ENCODE measurements at regions not wholly inside any gene's neighbourhood (a gene's known extent, or its start where the extent isn't known, plus 50 kb on each side); places are given as distances from the start of the nearest gene placed in this dataset.

GRCh38 chr1:177755851-177756560 is 213.9 kb downstream of the SEC16B start:
- Histone ChIP-seq H3K4me3 (ENCODE audit: low read depth, low read length) (no peak overlapping the region), H3K27me3 (ENCODE audit: control insufficient read depth, insufficient read depth, low read length) (no peaks in the 10 kb centered on the region), H3K9me3 (ENCODE audit: control insufficient read depth, insufficient read depth, low read depth, low read length) (peaks cover 4% of the 10 kb centered on the region; the same call in 1 of the 2 replicates), H3K27ac (ENCODE audit: low read depth, low read length) (no peak overlapping the region), H3K36me3 (ENCODE audit: control insufficient read depth, insufficient read depth, low read length) (no peaks in the 10 kb centered on the region), H3K4me1 (ENCODE audit: control insufficient read depth, insufficient read depth, low read length) (peaks cover 11% of the 10 kb centered on the region), H3K9ac (ENCODE audit: low read length) (no peak overlapping the region)

GRCh38 chr1:177754603-177755002 is 215.3 kb downstream of the SEC16B start:
- H3K4me1 ChIP-seq (ENCODE audit: control insufficient read depth, insufficient read depth, low read length) = peaks cover 11% of the 10 kb centered on the region
- H3K27me3 ChIP-seq (ENCODE audit: control insufficient read depth, insufficient read depth, low read length) = no peaks in the 10 kb centered on the region
- H3K4me3 ChIP-seq (ENCODE audit: low read depth, low read length) = no peak overlapping the region
- peaks cover 4% of the 10 kb centered on the region; the same call in 1 of the 2 replicates for H3K9me3 ChIP-seq (ENCODE audit: control insufficient read depth, insufficient read depth, low read depth, low read length)
- H3K9ac ChIP-seq (ENCODE audit: low read length) = no peak overlapping the region
- no peak overlapping the region for H3K27ac ChIP-seq (ENCODE audit: low read depth, low read length)
- H3K36me3 ChIP-seq (ENCODE audit: control insufficient read depth, insufficient read depth, low read length) = no peaks in the 10 kb centered on the region

DNA sequence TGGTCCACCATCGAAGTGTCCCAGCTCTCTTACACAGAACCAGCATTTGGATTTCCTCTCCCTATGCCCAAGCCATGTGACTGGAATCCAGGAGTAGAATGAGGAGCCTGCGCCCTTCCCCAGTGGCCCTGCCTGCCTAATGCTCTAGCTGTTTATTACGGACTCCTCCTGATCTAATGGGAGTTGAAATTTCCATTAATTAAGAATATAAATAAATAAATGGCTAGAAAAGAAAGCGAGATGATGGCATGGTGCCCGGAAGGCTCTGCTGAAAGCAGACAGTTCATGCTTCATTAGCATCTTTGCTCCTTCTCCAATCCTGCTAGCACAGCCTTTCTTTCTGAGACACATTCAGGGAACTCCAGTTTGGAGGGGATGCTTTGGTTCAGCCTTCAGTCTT is 216.2 kb downstream of the SEC16B start:
- no peak overlapping the region for H3K27ac ChIP-seq (ENCODE audit: low read depth, low read length)
- no peaks in the 10 kb centered on the region for H3K36me3 ChIP-seq (ENCODE audit: control insufficient read depth, insufficient read depth, low read length)
- no peaks in the 10 kb centered on the region for H3K9me3 ChIP-seq (ENCODE audit: control insufficient read depth, insufficient read depth, low read depth, low read length)
- H3K27me3 ChIP-seq (ENCODE audit: control insufficient read depth, insufficient read depth, low read length) = no peaks in the 10 kb centered on the region
- peaks cover 11% of the 10 kb centered on the region for H3K4me1 ChIP-seq (ENCODE audit: control insufficient read depth, insufficient read depth, low read length)
- no peak overlapping the region for H3K9ac ChIP-seq (ENCODE audit: low read length)
- H3K4me3 ChIP-seq (ENCODE audit: low read depth, low read length) = no peak overlapping the region

- Histone ChIP-seq H3K4me3 (ENCODE audit: low read depth, low read length) (no peak overlapping the region), H3K4me1 (ENCODE audit: control insufficient read depth, insufficient read depth, low read length) (no peaks in the 10 kb centered on the region), H3K27ac (ENCODE audit: low read depth, low read length) (no peak overlapping the region), H3K9ac (ENCODE audit: low read length) (no peak overlapping the region), H3K27me3 (ENCODE audit: control insufficient read depth, insufficient read depth, low read length) (no peaks in the 10 kb centered on the region), H3K9me3 (ENCODE audit: control insufficient read depth, insufficient read depth, low read depth, low read length) (no peaks in the 10 kb centered on the region), H3K36me3 (ENCODE audit: control insufficient read depth, insufficient read depth, low read length) (no peaks in the 10 kb centered on the region)
Measured at GRCh38 chr1:177748080-177748801, 221.6 kb downstream of the SEC16B start.

DNA sequence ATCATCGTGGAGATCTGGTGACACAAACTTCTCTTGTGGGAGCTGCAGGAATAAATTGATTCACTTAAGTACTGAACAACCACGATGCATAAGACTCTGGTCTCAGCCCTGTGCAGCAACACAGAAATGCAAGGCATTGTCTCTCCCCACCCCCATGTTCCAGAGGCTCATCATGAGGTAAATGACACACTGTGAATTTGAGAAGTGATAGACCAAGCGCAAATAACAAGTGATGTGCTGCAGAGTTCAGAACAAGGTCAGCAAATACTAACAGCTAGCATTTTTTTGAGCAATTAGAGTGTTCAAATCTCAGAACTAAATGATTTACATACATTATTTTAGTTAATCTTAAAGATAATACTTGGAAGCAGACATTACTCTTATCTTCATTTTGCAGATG is 223.7 kb downstream of the SEC16B start:
- no peak overlapping the region for H3K4me3 ChIP-seq (ENCODE audit: low read depth, low read length)
- no peaks in the 10 kb centered on the region for H3K9me3 ChIP-seq (ENCODE audit: control insufficient read depth, insufficient read depth, low read depth, low read length)
- H3K27me3 ChIP-seq (ENCODE audit: control insufficient read depth, insufficient read depth, low read length) = no peaks in the 10 kb centered on the region
- H3K4me1 ChIP-seq (ENCODE audit: control insufficient read depth, insufficient read depth, low read length) = peaks cover 4% of the 10 kb centered on the region; the same call in 1 of the 2 replicates
- no peak overlapping the region for H3K9ac ChIP-seq (ENCODE audit: low read length)
- H3K36me3 ChIP-seq (ENCODE audit: control insufficient read depth, insufficient read depth, low read length) = no peaks in the 10 kb centered on the region
- no peak overlapping the region for H3K27ac ChIP-seq (ENCODE audit: low read depth, low read length)

DNA sequence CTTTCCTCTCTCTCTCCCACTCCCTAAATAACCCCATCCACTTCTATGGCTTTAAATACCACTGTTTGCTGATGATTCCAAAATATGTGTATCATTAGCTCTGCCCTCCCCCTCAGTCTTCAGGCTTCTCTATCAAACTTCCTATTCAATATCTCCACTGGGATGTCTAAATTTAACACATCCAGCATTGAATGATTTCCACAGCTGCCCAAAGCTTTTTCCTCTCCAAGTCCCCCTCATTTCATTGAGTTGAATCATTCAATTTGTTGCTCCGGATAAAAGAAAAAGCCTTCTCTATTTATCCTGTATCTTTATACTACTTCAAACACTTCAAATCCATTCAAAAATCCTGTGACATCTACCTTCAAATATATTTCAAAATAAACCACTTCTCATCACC is 225.0 kb downstream of the SEC16B start:
- Histone ChIP-seq H3K9me3 (ENCODE audit: control insufficient read depth, insufficient read depth, low read depth, low read length) (no peaks in the 10 kb centered on the region), H3K4me1 (ENCODE audit: control insufficient read depth, insufficient read depth, low read length) (peaks cover 4% of the 10 kb centered on the region; the same call in 1 of the 2 replicates), H3K27me3 (ENCODE audit: control insufficient read depth, insufficient read depth, low read length) (no peaks in the 10 kb centered on the region), H3K36me3 (ENCODE audit: control insufficient read depth, insufficient read depth, low read length) (no peaks in the 10 kb centered on the region), H3K27ac (ENCODE audit: low read depth, low read length) (no peak overlapping the region), H3K9ac (ENCODE audit: low read length) (no peak overlapping the region), H3K4me3 (ENCODE audit: low read depth, low read length) (no peak overlapping the region)

DNA sequence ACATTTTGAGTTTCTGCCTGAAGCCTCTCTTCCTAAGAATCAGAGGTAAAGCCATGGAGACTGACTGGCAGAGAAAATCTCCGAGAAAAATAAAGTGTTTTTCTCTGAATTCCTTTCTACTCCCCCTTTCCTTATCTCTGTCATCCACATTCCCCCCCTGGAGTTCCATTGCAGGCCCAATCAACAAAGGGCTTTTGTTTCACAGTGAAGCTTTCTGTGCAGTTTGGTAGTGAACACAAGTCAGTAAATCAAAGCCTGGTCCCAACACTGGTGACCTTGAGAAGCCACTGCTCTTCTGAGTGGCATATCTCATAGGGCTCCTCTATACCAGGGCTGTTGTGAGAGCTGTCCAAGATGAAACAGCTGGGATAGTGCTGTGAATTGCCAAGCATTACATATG is 228.4 kb downstream of the SEC16B start:
- H3K9ac ChIP-seq (ENCODE audit: low read length) = no peak overlapping the region
- H3K4me3 ChIP-seq (ENCODE audit: low read depth, low read length) = no peak overlapping the region
- H3K27ac ChIP-seq (ENCODE audit: low read depth, low read length) = no peak overlapping the region
- no peaks in the 10 kb centered on the region for H3K36me3 ChIP-seq (ENCODE audit: control insufficient read depth, insufficient read depth, low read length)
- no peaks in the 10 kb centered on the region for H3K27me3 ChIP-seq (ENCODE audit: control insufficient read depth, insufficient read depth, low read length)
- H3K9me3 ChIP-seq (ENCODE audit: control insufficient read depth, insufficient read depth, low read depth, low read length) = no peaks in the 10 kb centered on the region
- peaks cover 4% of the 10 kb centered on the region; the same call in 1 of the 2 replicates for H3K4me1 ChIP-seq (ENCODE audit: control insufficient read depth, insufficient read depth, low read length)

GRCh38 chr1:177739780-177740179 is 230.1 kb downstream of the SEC16B start:
- Histone ChIP-seq H3K27ac (ENCODE audit: low read depth, low read length) (no peak overlapping the region), H3K27me3 (ENCODE audit: control insufficient read depth, insufficient read depth, low read length) (no peaks in the 10 kb centered on the region), H3K9ac (ENCODE audit: low read length) (no peak overlapping the region), H3K4me1 (ENCODE audit: control insufficient read depth, insufficient read depth, low read length) (peaks cover 4% of the 10 kb centered on the region; the same call in 1 of the 2 replicates), H3K9me3 (ENCODE audit: control insufficient read depth, insufficient read depth, low read depth, low read length) (no peaks in the 10 kb centered on the region), H3K36me3 (ENCODE audit: control insufficient read depth, insufficient read depth, low read length) (no peaks in the 10 kb centered on the region), H3K4me3 (ENCODE audit: low read depth, low read length) (no peak overlapping the region)

DNA sequence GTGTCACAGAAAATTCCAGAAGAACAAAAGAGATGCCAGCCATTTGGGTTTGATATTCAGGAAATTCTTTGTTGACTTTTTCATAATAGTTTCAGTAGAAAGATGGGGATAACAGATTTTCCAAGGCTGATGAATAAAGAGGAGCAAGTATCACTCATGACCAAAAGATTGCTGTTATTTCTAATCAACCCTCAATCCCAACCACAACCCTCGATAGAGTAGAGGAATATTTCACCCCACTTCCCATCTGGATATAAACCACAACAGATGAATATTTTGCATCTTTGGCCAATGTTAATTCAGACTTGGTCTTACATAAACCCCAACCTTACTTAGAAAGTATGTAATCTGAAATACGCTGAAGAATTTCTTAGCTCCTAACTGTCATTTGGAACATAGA is 232.4 kb downstream of the SEC16B start:
- Histone ChIP-seq H3K36me3 (ENCODE audit: control insufficient read depth, insufficient read depth, low read length) (no peaks in the 10 kb centered on the region), H3K4me3 (ENCODE audit: low read depth, low read length) (no peak overlapping the region), H3K9me3 (ENCODE audit: control insufficient read depth, insufficient read depth, low read depth, low read length) (no peaks in the 10 kb centered on the region), H3K4me1 (ENCODE audit: control insufficient read depth, insufficient read depth, low read length) (peaks cover 4% of the 10 kb centered on the region; the same call in 1 of the 2 replicates), H3K27ac (ENCODE audit: low read depth, low read length) (no peak overlapping the region), H3K9ac (ENCODE audit: low read length) (no peak overlapping the region), H3K27me3 (ENCODE audit: control insufficient read depth, insufficient read depth, low read length) (no peaks in the 10 kb centered on the region)

DNA sequence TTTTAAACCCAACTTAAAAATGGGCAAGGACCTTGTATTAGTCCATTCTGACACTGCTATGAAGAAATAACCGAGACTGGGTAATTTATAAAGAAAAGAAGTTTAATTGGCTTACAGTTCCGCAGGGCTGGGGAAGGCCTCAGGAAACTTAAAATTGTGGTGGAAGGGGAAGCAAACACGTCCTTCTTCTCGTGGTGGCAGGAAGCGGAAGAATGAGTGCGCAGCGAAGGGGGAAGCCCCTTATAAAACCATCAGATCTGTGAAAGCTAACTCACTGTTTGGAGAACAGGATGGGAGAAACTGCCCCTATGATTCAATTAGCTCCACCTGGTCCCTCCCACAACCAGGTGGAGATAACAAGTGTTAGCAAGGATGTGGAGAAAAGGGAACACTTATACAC is 237.7 kb downstream of the SEC16B start:
- no peaks in the 10 kb centered on the region for H3K4me1 ChIP-seq (ENCODE audit: control insufficient read depth, insufficient read depth, low read length)

GRCh38 chr1:177729646-177730045 is 240.2 kb downstream of the SEC16B start:
- no peaks in the 10 kb centered on the region for H3K27me3 ChIP-seq (ENCODE audit: control insufficient read depth, insufficient read depth, low read length)

More for the DNA sequence above, 237.7 kb downstream of the SEC16B start:
- H3K9ac ChIP-seq (ENCODE audit: low read length) = no peak overlapping the region
- H3K27me3 ChIP-seq (ENCODE audit: control insufficient read depth, insufficient read depth, low read length) = no peaks in the 10 kb centered on the region
- no peaks in the 10 kb centered on the region for H3K36me3 ChIP-seq (ENCODE audit: control insufficient read depth, insufficient read depth, low read length)
- no peak overlapping the region for H3K27ac ChIP-seq (ENCODE audit: low read depth, low read length)
- no peaks in the 10 kb centered on the region for H3K9me3 ChIP-seq (ENCODE audit: control insufficient read depth, insufficient read depth, low read depth, low read length)
- H3K4me3 ChIP-seq (ENCODE audit: low read depth, low read length) = no peak overlapping the region

More at GRCh38 chr1:177729646-177730045, 240.2 kb downstream of the SEC16B start:
- H3K4me1 ChIP-seq (ENCODE audit: control insufficient read depth, insufficient read depth, low read length) = no peaks in the 10 kb centered on the region
- no peak overlapping the region for H3K4me3 ChIP-seq (ENCODE audit: low read depth, low read length)
- no peak overlapping the region for H3K9ac ChIP-seq (ENCODE audit: low read length)
- H3K9me3 ChIP-seq (ENCODE audit: control insufficient read depth, insufficient read depth, low read depth, low read length) = no peaks in the 10 kb centered on the region
- no peaks in the 10 kb centered on the region for H3K36me3 ChIP-seq (ENCODE audit: control insufficient read depth, insufficient read depth, low read length)
- no peak overlapping the region for H3K27ac ChIP-seq (ENCODE audit: low read depth, low read length)

Measured in HUES6 (cell line).